MG63 (cell line): ENCODE measurements at regions not wholly inside any gene's neighbourhood (a gene's known extent, or its start where the extent isn't known, plus 50 kb on each side); places are given as distances from the start of the nearest gene placed in this dataset.
A peak's percentile ranks its signal among the peaks of the same experiment; 100 is the strongest.
"Not testable (repeated sequence)": the region's sequence is repeated elsewhere in the genome, so short reads cannot be mapped to it uniquely, and the experiment has no call there.

Experiments used
- DNase-seq: peaks from one replicate; pipeline ENCODE4 v3.0.0-alpha.2; 2020
- H3K27me3 ChIP-seq: fragments of 250-450 bp; sonication (Bioruptor Pico); 2 replicates; pipeline ENCODE4 v1.5.1; 2020; ENCODE audit warnings: mild to moderate bottlenecking, moderate library complexity
- H3K36me3 ChIP-seq: fragments of 250-450 bp; sonication (Bioruptor Pico); 2 replicates; pipeline ENCODE4 v1.5.1; 2020; ENCODE audit warnings: mild to moderate bottlenecking, moderate library complexity
- H3K4me3 ChIP-seq: fragments of 250-450 bp; sonication (Bioruptor Pico); 2 replicates; pipeline ENCODE4 v1.5.1; 2020; ENCODE audit warnings: mild to moderate bottlenecking, moderate library complexity
- H3K9me3 ChIP-seq: fragments of 250-450 bp; sonication (Bioruptor Pico); 2 replicates; pipeline ENCODE4 v1.5.1; 2020; ENCODE audit warnings: mild to moderate bottlenecking, moderate library complexity

DNA sequence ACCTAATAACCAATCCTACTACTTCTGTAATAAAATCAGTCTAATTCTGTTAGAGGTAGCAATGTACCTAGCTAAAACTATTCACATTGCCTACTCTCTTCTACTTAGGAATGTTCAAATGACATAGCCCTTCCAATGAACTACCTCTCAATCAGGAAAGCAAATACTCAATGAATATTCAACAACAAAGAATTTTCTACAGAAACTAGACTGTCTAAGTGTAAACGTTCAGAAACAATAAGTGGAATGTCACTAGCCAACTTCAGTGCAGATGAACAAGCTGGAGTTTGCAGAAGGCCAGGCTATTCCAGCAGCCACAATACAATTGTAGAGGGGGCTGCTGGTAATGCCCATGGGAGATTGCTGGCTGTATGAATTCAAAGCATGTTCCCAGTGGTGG lies 743.2 kb upstream of the CDH10 start:
- DNase-seq: no peak
- Histone ChIP-seq H3K27me3 (no peaks in the 10 kb centered on the region), H3K4me3 (no peak overlapping the region), H3K9me3 (peaks cover 3% of the 10 kb centered on the region; the same call in 1 of the 2 replicates), H3K36me3 (no peaks in the 10 kb centered on the region)

DNA sequence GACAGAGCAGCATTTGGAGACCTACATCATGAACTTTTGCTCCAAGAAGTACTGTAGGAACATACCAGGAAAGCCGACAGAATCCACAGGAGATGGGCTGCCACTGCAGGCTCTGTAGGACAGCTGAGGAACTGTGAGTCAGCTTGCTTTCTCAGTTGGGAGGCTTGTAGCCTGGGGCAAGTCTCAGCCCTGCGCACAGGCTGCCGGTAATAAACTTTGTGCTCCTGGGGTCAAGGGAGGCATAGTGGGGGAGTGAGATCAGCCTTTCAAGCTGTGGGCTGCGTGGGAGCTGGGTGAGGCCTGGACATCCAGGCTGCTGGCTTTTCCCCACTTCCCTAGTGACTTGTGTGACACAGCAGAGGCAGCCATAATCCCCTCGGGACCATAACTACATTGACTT lies 718.0 kb upstream of the CDH10 start:
- Histone ChIP-seq H3K9me3 (0 out of 2 replicates have a peak, but pooled peaks cover 3% of the 10 kb centered on the region), H3K4me3 (no peak overlapping the region), H3K27me3 (no peaks in the 10 kb centered on the region), H3K36me3 (no peaks in the 10 kb centered on the region)
- peak; percentile 20 for DNase-seq

DNA sequence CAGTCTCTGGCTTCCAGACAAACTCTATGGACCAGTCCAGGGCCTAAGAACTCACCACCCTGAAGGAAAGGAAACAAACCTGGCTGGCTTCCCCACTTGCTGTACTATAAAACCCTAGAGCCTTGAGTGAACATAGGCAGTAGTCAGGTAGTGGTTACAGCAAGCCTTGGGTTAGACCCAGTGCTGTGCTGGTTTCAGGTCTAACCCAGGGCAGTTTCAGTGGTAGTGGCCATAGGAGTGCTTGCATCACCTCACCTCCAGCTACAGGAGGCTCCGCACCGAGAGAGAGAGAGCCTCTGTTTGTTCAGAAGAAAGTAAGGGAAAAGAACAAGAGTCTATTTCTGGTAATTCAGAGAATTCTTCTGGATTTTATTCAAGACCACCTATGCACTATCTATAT lies 714.1 kb upstream of the CDH10 start:
- Histone ChIP-seq H3K9me3 (0 out of 2 replicates have a peak, but pooled peaks cover 3% of the 10 kb centered on the region), H3K4me3 (no peak overlapping the region), H3K27me3 (no peaks in the 10 kb centered on the region), H3K36me3 (no peaks in the 10 kb centered on the region)
- DNase-seq: no peak

DNA sequence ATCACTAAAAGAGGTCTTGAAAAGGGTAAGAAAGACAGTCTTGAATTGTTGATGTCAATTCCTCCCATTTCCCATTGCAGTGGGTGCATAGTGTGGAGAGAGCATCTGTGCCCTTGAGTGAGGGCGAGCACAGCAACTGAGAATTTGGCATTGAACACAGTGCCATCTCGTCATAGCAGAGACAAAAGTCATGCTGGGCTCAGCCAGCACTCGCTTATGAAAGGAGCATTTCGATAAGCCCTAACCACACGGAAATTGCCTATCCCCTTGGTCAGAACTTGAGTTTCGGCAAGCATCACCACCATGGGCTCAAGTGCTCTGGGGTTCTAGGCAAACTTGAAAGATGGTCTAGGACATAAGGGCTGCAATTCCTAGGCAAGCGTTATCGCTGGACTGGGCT lies 712.8 kb upstream of the CDH10 start:
- no peaks in the 10 kb centered on the region for H3K36me3 ChIP-seq
- no peaks in the 10 kb centered on the region for H3K27me3 ChIP-seq
- DNase-seq: no peak
- H3K4me3 ChIP-seq: no peak overlapping the region
- 0 out of 2 replicates have a peak, but pooled peaks cover 3% of the 10 kb centered on the region for H3K9me3 ChIP-seq

DNA sequence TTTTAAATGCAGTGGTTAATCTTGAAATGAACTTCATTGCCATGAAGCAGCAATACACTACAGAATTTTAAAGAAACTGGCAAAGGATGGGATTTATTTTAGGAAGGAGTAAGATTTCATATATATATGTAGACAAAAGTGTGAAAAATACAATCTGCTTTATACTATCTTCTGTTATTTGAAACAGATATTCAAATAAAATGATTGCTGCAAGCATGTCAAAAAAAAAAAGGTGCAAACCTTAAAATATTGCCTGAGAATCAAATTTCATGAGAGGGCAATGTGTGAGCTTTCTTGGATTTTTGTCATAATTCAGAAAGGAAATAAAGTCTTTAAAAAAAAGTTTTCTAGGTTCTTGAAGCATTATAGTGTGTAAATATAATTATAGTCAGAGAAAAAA lies 705.0 kb upstream of the CDH10 start:
- Histone ChIP-seq H3K36me3 (no peaks in the 10 kb centered on the region), H3K27me3 (no peaks in the 10 kb centered on the region), H3K9me3 (no peaks in the 10 kb centered on the region), H3K4me3 (no peak overlapping the region)
- DNase-seq: no peak

DNA sequence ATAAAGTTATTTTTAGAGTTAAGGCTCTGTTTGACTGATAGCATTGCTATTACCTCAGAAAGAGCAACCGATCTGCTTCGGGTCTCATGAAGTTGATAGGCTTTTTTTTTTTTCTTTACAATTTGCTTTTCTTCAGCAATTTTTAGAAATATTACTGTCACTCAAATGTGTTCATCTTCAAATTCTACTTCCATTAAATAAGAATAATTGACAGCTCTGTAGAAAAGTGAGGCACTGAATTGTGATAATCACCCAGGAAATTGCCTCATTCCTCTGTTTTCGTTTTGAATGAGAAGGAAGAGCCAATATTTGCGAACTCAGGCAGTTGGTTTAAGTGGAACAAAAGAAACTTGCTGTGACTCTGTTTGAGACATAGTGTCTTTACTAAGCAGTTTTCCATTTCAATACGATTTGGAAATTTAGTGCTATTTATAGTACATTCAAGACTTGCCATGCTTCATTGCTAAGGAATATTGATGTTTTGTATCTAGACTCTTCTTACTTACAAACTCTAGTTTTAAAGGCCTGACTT lies 700.5 kb upstream of the CDH10 start:
- Histone ChIP-seq H3K27me3 (no peaks in the 10 kb centered on the region), H3K4me3 (no peak overlapping the region), H3K9me3 (no peaks in the 10 kb centered on the region), H3K36me3 (no peaks in the 10 kb centered on the region)
- no peak for DNase-seq

DNA sequence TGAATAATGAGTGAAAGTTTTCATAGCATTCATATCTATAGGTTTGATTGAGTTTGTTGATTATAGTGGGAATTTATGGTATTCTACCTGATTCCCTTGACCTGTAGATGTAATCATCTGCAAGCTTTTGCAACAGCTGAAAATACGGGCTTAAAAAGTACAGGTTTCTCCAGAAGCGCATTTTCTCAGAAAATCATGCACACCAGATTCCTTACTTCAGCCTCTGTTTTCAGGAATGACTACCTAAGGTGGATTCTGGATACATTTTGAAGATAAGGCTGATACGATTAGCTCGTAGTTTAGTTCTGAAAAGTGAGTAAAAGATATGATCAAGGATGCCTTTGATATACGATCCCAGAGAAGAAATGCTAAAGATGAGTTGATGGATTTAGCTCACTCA lies 694.8 kb upstream of the CDH10 start:
- Histone ChIP-seq H3K9me3 (no peaks in the 10 kb centered on the region), H3K4me3 (no peak overlapping the region), H3K27me3 (no peaks in the 10 kb centered on the region), H3K36me3 (no peaks in the 10 kb centered on the region)
- DNase-seq: no peak

DNA sequence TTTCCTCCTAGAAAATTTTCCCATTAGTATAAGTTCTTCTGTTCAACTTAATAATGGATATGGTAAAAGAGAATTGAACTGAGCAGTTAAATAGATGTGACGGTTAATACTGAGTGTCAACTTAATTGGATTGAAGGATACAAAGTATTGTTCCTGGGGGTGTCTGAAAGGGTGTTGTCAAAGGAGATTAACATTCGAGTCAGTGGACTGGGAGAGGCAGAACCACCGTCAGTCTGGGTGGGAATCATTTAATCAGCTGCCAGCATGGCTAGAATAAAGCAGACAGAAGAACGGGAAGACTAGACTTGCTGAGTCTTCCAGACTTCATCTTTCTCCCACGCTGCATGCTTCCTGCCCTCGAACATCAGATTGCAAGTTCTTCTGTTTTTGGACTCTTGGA lies 689.6 kb upstream of the CDH10 start:
- H3K9me3 ChIP-seq: no peaks in the 10 kb centered on the region
- DNase-seq: no peak
- no peak overlapping the region for H3K4me3 ChIP-seq
- no peaks in the 10 kb centered on the region for H3K27me3 ChIP-seq
- no peaks in the 10 kb centered on the region for H3K36me3 ChIP-seq

DNA sequence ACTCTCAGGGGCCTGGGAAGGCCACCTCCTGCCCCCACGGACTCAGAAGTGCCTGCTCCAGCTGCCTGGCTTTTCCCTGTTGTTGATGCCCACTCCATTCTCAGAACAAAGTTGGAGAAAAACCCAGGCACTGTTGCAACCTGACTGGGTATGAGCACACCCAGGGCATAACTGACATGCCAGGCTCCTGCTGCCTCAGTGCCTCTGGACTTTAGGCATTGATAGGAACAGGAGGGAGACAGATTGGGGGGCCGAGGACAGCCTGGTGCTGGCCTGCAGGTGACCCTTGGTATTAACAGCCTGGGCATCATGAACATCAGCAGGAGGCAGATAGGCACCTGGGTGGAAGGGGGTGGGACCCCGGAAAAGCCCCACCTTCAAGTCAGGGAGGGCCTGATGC lies 685.9 kb upstream of the CDH10 start:
- Histone ChIP-seq H3K9me3 (no peaks in the 10 kb centered on the region; the same call in 1 of the 2 replicates), H3K36me3 (no peaks in the 10 kb centered on the region), H3K27me3 (no peaks in the 10 kb centered on the region), H3K4me3 (no peak overlapping the region)
- DNase-seq: no peak

DNA sequence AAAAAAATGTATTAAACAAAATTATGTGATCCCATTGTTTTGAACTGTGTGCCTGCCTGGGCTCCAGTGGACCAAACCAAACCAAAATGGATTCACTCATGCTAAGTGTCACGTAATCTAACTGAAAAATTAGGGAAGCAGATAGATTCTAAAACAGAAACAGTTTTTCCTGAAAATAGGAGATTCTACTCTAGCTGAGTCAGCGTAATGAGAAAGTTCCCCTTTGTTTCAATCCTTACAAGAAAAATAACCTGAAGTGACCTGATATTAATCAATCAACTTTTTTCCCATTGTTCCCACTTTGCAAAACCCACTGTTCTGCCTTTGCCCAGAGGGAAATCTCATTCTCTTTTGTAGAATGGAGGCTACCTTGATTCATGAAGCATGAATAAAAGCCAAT lies 682.4 kb upstream of the CDH10 start:
- DNase-seq: no peak

DNA sequence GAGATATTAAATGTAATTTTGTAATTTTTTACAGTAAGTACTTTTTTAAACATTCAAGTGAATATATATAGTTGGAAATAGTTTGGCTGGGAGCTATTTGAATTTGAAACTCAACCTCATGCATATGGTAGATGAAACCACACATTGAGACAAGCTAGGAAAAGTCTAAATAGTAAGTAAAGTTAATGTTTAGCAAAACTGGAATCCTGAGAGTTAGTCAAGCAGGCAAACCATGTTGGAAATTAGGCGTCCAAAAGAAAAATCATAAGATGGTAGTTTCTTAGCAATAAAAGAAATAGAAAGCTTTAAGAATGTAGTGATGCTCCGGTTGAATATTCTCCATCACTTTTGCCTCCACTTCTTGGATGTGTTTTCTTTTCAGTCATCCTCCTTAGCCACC lies 657.1 kb upstream of the CDH10 start:
- no peaks in the 10 kb centered on the region for H3K27me3 ChIP-seq
- H3K9me3 ChIP-seq: no peaks in the 10 kb centered on the region
- no peak for DNase-seq
- no peak overlapping the region for H3K4me3 ChIP-seq
- no peaks in the 10 kb centered on the region for H3K36me3 ChIP-seq

More for the DNA sequence above, 682.4 kb upstream of the CDH10 start:
- Histone ChIP-seq H3K27me3 (no peaks in the 10 kb centered on the region), H3K36me3 (no peaks in the 10 kb centered on the region), H3K4me3 (no peak overlapping the region), H3K9me3 (no peaks in the 10 kb centered on the region; the same call in 1 of the 2 replicates)

DNA sequence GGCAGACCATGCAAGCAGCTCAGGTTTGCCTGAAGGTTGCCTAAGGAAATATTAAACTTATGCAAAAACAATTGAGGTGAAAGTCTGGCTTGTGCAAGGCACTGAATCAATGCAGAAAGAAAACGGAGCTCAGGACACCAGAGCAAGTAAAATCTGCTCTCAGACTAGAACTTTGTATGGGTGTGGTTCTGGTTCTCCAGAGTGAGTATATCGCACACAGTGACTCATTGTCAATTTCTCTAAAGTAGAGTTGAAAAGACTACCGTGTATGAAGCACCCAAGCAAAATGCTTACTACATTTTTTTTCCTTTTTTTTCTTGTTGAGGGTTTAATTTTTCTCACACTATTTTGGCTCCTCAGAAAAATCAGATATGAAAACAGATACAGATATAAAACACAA lies 650.3 kb upstream of the CDH10 start:
- Histone ChIP-seq H3K9me3 (no peaks in the 10 kb centered on the region), H3K4me3 (no peak overlapping the region), H3K36me3 (no peaks in the 10 kb centered on the region), H3K27me3 (no peaks in the 10 kb centered on the region)
- no peak for DNase-seq

DNA sequence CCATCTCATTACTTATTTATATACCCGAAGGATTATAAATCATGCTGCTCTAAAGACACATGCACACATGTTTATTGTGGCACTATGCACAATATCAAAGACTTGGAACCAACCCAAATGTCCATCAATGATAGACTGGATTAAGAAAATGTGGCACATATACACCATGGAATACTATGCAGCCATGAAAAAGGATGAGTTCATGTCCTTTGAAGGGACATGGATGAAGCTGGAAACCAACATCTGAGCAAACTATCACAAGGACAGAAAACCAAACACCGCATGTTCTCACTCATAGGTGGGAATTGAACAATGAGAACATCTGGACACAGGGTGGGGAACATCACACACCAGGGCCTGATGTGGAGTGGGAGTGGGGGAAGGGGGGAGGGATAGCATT lies 645.0 kb upstream of the CDH10 start:
- not testable (repeated sequence) for H3K9me3 ChIP-seq, H3K27me3 ChIP-seq, H3K36me3 ChIP-seq, DNase-seq, H3K4me3 ChIP-seq

DNA sequence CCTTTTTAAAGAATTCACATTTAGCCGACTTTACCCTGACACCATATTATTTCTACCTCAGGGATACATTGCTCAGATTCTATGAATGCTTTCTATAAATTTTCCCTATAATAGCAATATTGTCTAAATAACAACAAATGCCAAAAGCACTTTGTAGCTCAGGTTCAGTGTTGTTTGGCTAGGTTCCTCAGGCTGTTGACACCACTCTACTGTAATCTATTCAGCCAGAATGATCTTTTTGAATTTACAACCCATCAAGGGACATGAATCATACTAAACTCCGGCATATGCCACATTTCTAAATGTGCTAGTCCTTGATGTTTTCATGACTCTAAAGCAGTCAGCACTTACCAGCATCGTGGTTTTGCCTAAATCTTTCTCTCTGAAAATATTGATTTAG lies 641.5 kb upstream of the CDH10 start:
- no peak overlapping the region for H3K4me3 ChIP-seq
- no peaks in the 10 kb centered on the region for H3K27me3 ChIP-seq
- no peaks in the 10 kb centered on the region for H3K9me3 ChIP-seq
- no peaks in the 10 kb centered on the region for H3K36me3 ChIP-seq
- no peak for DNase-seq

DNA sequence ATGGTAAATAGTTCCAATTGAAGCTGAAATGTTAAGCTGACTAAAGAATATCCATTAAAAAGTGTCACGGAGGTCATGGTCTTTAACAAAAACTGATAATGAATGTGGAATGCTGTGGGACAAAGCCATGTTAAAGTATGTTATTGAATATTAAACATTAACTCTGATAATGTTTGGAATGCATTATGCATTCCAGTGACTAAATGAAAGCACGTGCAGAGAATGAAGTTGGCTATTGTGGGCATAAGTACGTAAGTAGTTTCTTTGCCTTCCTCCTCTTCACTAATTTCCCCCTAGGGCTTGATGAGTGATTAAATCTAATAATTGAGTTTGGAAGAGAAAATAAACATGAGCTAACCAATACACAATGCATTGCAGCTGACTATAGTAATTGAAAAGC lies 640.4 kb upstream of the CDH10 start:
- no peaks in the 10 kb centered on the region for H3K36me3 ChIP-seq
- H3K27me3 ChIP-seq: no peaks in the 10 kb centered on the region
- H3K4me3 ChIP-seq: no peak overlapping the region
- DNase-seq: no peak
- no peaks in the 10 kb centered on the region for H3K9me3 ChIP-seq

DNA sequence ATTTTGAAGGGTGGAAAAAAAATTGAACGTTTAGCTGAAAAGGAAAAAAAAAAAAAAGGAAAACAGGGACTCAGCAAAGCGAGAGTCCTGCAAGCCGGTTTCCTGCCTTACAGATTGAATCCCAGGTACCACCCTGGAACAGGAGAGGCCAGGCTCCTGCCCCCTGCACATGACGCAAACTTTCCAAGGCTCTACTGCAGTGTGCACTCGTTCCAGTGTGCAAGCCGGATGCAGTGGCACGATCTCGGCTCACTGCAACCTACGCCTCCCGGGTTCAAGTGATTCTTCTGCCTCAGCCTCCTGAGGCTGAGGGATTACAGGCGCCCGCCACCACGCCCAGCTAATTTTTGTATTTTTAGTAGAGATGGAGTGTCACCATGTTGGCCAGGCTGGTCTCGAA lies 618.7 kb upstream of the CDH10 start:
- not testable (repeated sequence) for H3K27me3 ChIP-seq, DNase-seq, H3K4me3 ChIP-seq, H3K9me3 ChIP-seq, H3K36me3 ChIP-seq

DNA sequence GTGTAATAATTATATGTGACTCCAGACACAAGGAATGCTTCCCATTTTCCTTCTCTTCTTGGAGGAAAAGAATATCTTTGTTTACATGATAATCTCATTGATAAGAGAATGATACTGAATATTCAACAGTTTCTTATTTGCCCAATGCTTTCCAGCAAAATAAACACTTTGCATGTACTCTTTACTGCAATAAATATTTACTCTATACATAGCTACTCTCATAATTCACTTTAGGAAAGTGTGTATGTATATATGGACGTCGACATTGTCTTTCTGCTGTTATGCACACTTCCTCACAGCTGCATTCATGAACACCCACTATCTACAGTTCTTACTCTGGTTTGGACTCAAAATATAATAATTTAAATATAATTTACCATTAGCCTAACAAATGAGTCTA lies 617.4 kb upstream of the CDH10 start:
- Histone ChIP-seq H3K27me3 (no peaks in the 10 kb centered on the region), H3K9me3 (no peaks in the 10 kb centered on the region; the same call in 1 of the 2 replicates)
- DNase-seq: no peak

DNA sequence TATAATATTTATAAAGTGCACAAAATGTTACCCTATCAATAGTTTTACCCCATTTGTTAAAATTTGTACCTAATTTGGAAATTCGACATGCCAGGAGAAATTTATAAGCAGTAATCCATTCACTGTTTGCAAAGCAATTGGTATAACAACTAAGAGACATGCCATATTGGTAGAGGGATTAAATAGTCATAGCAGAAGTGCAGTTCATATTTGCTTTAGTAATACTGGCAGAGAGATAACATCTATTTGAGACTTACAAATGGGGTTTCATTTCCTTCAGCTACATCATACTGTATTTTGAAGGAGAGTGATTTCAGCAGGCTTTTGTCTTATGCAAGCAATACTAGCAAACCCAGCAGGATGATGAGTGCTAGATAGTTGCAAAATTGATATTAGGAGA lies 610.4 kb upstream of the CDH10 start:
- Histone ChIP-seq H3K4me3 (no peak overlapping the region), H3K27me3 (no peaks in the 10 kb centered on the region), H3K9me3 (no peaks in the 10 kb centered on the region), H3K36me3 (no peaks in the 10 kb centered on the region)
- DNase-seq: no peak

More for the DNA sequence above, 617.4 kb upstream of the CDH10 start:
- H3K36me3 ChIP-seq: no peaks in the 10 kb centered on the region
- H3K4me3 ChIP-seq: no peak overlapping the region

DNA sequence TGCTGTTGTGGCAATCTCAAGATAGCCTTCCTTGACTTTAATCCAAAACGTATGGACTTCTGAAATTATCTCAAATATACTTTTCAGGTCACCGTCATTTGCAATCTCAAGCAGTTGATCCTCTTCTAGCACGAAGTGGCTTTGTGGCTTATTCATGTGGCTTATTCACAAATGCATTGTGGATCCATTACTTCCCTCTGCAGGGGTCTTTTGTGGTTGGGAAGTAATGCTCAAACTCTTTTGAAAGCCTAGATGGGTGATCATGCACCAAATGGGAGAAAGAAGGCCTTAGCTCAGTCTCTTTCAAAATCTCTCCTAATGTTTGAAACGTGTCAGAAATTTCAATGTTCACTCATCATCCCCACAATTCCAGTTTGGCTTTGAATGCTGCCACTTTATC lies 597.2 kb upstream of the CDH10 start:
- Histone ChIP-seq H3K4me3 (no peak overlapping the region), H3K9me3 (no peaks in the 10 kb centered on the region), H3K36me3 (no peaks in the 10 kb centered on the region), H3K27me3 (no peaks in the 10 kb centered on the region)
- DNase-seq: no peak
